Suppressor macrophage treated with lipopolysaccharide for 4 hours (primary cell): ENCODE measurements at regions not wholly inside any gene's neighbourhood (a gene's known extent, or its start where the extent isn't known, plus 50 kb on each side); places are given as distances from the start of the nearest gene placed in this dataset.

Experiments
- DNase-seq: peaks from one replicate; pipeline ENCODE4 v3.0.0-alpha.2; 2020

- no peak for DNase-seq
These were observed 51.1 kb upstream of the MVB12B start for GRCh38 chr9:126275386-126276001.

- DNase-seq: no peak
These were observed 50.4 kb upstream of the MVB12B start for GRCh38 chr9:126276056-126276728.
